Esophagus squamous epithelium (tissue), 4 donors: ENCODE measurements at regions not wholly inside any gene's neighbourhood (a gene's known extent, or its start where the extent isn't known, plus 50 kb on each side); places are given as distances from the start of the nearest gene placed in this dataset.

Source experiments
- POLR2A ChIP-seq, 4 donors: fragments of 450-650 bp; IDR thresholded peaks; one replicate each; pipeline ENCODE4 v1.6.1; 2017; ENCODE audit warnings: antibody characterized with exemption in 4 of 4, mild to moderate bottlenecking in 4 of 4, moderate library complexity in 3 of 4
- TF ChIP-seq, protein P1 (sequence below), 6 experiments: fragments of 450-650 bp in 4 of 6; fragments of 200-600 bp in 2 of 6; sonication (generic) in 2 of 6; IDR thresholded peaks; one replicate each; pipeline ENCODE4 v1.5.1; 2016 to 2019; ENCODE audit warnings: antibody characterized with exemption in 6 of 6, mild to moderate bottlenecking in 4 of 6, moderate library complexity in 4 of 6

DNA sequence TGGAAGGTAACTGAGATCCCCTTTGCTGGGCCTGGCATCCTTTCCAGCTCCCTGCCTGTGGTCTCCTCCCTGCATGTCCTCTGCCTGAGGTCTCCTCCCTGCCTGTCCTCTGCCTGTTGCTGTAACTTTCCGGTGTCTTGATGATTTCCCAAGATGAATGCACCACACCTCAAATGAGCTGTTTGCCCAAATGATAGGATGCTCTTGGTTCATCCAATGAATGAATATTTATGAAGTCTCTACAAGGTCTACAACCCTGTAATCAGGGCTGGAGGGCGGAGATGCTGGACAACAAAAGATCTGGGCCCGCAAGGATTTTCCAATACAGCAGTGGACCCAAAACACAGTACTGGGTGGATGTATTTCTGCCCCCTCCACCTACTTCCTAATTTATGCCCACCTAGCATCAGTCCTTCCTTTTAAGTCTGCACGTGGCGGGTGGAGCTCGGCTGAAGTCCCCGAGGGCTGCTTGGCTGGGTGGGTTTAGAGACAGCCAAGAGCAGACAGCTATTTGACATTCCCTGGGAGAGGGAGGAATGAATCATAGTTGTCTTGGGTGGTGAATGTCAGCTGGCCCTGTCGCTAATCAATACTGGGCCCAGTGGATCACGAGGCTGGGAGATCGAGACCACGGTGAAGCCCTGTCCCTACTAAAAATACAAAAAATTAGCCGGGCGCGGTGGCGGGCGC, 60.3 kb upstream of the GRHL3 start:
- TF ChIP-seq, protein P1, sequence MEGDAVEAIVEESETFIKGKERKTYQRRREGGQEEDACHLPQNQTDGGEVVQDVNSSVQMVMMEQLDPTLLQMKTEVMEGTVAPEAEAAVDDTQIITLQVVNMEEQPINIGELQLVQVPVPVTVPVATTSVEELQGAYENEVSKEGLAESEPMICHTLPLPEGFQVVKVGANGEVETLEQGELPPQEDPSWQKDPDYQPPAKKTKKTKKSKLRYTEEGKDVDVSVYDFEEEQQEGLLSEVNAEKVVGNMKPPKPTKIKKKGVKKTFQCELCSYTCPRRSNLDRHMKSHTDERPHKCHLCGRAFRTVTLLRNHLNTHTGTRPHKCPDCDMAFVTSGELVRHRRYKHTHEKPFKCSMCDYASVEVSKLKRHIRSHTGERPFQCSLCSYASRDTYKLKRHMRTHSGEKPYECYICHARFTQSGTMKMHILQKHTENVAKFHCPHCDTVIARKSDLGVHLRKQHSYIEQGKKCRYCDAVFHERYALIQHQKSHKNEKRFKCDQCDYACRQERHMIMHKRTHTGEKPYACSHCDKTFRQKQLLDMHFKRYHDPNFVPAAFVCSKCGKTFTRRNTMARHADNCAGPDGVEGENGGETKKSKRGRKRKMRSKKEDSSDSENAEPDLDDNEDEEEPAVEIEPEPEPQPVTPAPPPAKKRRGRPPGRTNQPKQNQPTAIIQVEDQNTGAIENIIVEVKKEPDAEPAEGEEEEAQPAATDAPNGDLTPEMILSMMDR (IDR thresholded peaks at IDR 0.05): no peak
- TF ChIP-seq POLR2A (IDR thresholded peaks at IDR 0.05): no peak
